ENCODE measurements at regions not wholly inside any gene's neighbourhood (a gene's known extent, or its start where the extent isn't known, plus 50 kb on each side); places are given as distances from the start of the nearest gene placed in this dataset.

- DNase-seq (ENCODE audit: low read depth in 4 of 4, low spot score in 3 of 4) = no peak
Measured at GRCh38 chr20:24829649-24830370, 119.3 kb upstream of the CST7 start.

- no peak for DNase-seq (ENCODE audit: low read depth in 4 of 4, low spot score in 3 of 4)
Measured at GRCh38 chr20:24830649-24831048, 118.4 kb upstream of the CST7 start.

GRCh38 chr20:24831232-24831631 lies 117.8 kb upstream of the CST7 start:
- DNase-seq (ENCODE audit: low read depth in 4 of 4, low spot score in 3 of 4) = no peak

- no peak for DNase-seq (ENCODE audit: low read depth in 4 of 4, low spot score in 3 of 4)
Measured at GRCh38 chr20:24832518-24832917, 116.6 kb upstream of the CST7 start.

GRCh38 chr20:24833592-24833991 lies 115.5 kb upstream of the CST7 start:
- DNase-seq (ENCODE audit: low read depth in 4 of 4, low spot score in 3 of 4) = no peak

- no peak for DNase-seq (ENCODE audit: low read depth in 4 of 4, low spot score in 3 of 4)
Measured at GRCh38 chr20:24834310-24834709, 114.8 kb upstream of the CST7 start.

- DNase-seq (ENCODE audit: low read depth in 4 of 4, low spot score in 3 of 4) = no peak
Measured at GRCh38 chr20:24835195-24835594, 113.9 kb upstream of the CST7 start.

- no peak for DNase-seq (ENCODE audit: low read depth in 4 of 4, low spot score in 3 of 4)
Measured at GRCh38 chr20:24836041-24836533, 113.0 kb upstream of the CST7 start.

- DNase-seq (ENCODE audit: low read depth in 4 of 4, low spot score in 3 of 4) = no peak
Measured at GRCh38 chr20:24836661-24837299, 112.3 kb upstream of the CST7 start.

- no peak for DNase-seq (ENCODE audit: low read depth in 4 of 4, low spot score in 3 of 4)
Measured at GRCh38 chr20:24837781-24838450, 111.2 kb upstream of the CST7 start.

GRCh38 chr20:24838546-24839535 lies 110.2 kb upstream of the CST7 start:
- DNase-seq (ENCODE audit: low read depth in 4 of 4, low spot score in 3 of 4) = no peak

- no peak for DNase-seq (ENCODE audit: low read depth in 4 of 4, low spot score in 3 of 4)
Measured at GRCh38 chr20:24840121-24840713, 108.9 kb upstream of the CST7 start.

GRCh38 chr20:24842274-24842917 lies 106.7 kb upstream of the CST7 start:
- DNase-seq (ENCODE audit: low read depth in 4 of 4, low spot score in 3 of 4) = no peak

GRCh38 chr20:24842918-24843715 lies 106.0 kb upstream of the CST7 start:
- DNase-seq (ENCODE audit: low read depth in 4 of 4, low spot score in 3 of 4) = no peak

GRCh38 chr20:24850176-24850575 lies 98.9 kb upstream of the CST7 start:
- no peak for DNase-seq (ENCODE audit: low read depth in 4 of 4, low spot score in 3 of 4)

- no peak for DNase-seq (ENCODE audit: low read depth in 4 of 4, low spot score in 3 of 4)
Measured at GRCh38 chr20:24851346-24852019, 97.6 kb upstream of the CST7 start.

GRCh38 chr20:24853916-24854315 lies 95.2 kb upstream of the CST7 start:
- no peak for DNase-seq (ENCODE audit: low read depth in 4 of 4, low spot score in 3 of 4)

- DNase-seq (ENCODE audit: low read depth in 4 of 4, low spot score in 3 of 4) = no peak
Measured at GRCh38 chr20:24855848-24856247, 93.2 kb upstream of the CST7 start.
